PC-9 (cell line): ENCODE measurements at regions not wholly inside any gene's neighbourhood (a gene's known extent, or its start where the extent isn't known, plus 50 kb on each side); places are given as distances from the start of the nearest gene placed in this dataset.

Experiments used
- BruUV-seq: library from RNA; stranded (reverse); fragments of 400-500 nt; replicated peaks from 2 replicates; lab custom pipeline; 2021; lab: Mats Ljungman, UMichigan
- CTCF ChIA-PET: fragments of 300-600 bp; sonication (Branson Sonifier 250); formaldehyde crosslinking; loops from one replicate; lab custom pipeline; 2022; ENCODE audit warnings: antibody characterized with exemption; lab: Charles Lee
- POLR2A ChIA-PET: fragments of 300-600 bp; sonication (Branson Sonifier 250); formaldehyde crosslinking; loops from one replicate; lab custom pipeline; 2022; ENCODE audit warnings: antibody characterized with exemption; ENCODE audit not compliant: unreplicated experiment; lab: Charles Lee
- DNase-seq, 2 experiments: peaks; one replicate each; pipeline versions ENCODE4 v3.0.0 to v3.0.0-alpha.2; 2015 to 2022; ENCODE audit warnings: mixed read lengths in 1 of 2
- H2AFZ ChIP-seq: fragments of 200-600 bp; sonication (generic); 2 replicates; pipeline ENCODE4 v1.8.1; 2017; ENCODE audit warnings: antibody characterized with exemption
- H3F3A ChIP-seq: fragments of 200-600 bp; sonication (generic); 2 replicates; pipeline ENCODE4 v1.8.1; 2017; ENCODE audit warnings: antibody characterized with exemption, mild to moderate bottlenecking, low read depth; ENCODE audit not compliant: insufficient read depth
- H3K27ac ChIP-seq: fragments of 200-600 bp; sonication (generic); 2 replicates; pipeline ENCODE4 v1.6.1; 2016; ENCODE audit warnings: mixed run types
- H3K27me3 ChIP-seq: fragments of 200-600 bp; sonication (generic); 2 replicates; pipeline ENCODE4 v1.6.1; 2016; ENCODE audit warnings: low read depth, mixed run types; ENCODE audit not compliant: insufficient read depth
- H3K36me3 ChIP-seq: fragments of 200-600 bp; sonication (generic); 2 replicates; pipeline ENCODE4 v1.6.1; 2016; ENCODE audit warnings: low read depth, mixed run types
- H3K4me1 ChIP-seq: fragments of 200-600 bp; sonication (generic); replicated peaks from 2 replicates; pipeline ENCODE4 v1.6.1; 2016; ENCODE audit warnings: mixed run types; ENCODE audit not compliant: insufficient read depth
- H3K4me2 ChIP-seq: fragments of 200-600 bp; sonication (generic); 2 replicates; pipeline ENCODE4 v1.6.1; 2017; ENCODE audit warnings: mixed run types
- H3K4me3 ChIP-seq: fragments of 200-600 bp; sonication (generic); 2 replicates; pipeline ENCODE4 v1.6.1; 2016; ENCODE audit warnings: mixed run types
- H3K79me2 ChIP-seq: fragments of 200-600 bp; sonication (generic); 2 replicates; pipeline ENCODE4 v1.6.1; 2017; ENCODE audit warnings: low read depth, mixed run types
- H3K9me2 ChIP-seq: fragments of 200-600 bp; sonication (generic); 2 replicates; pipeline ENCODE4 v1.8.1; 2017; ENCODE audit warnings: mild to moderate bottlenecking; ENCODE audit not compliant: insufficient read depth
- H3K9me3 ChIP-seq: fragments of 200-600 bp; sonication (generic); 2 replicates; pipeline ENCODE4 v1.8.1; 2016; ENCODE audit warnings: low read depth; ENCODE audit not compliant: insufficient read depth
- H4K20me1 ChIP-seq: fragments of 200-600 bp; sonication (generic); 2 replicates; pipeline ENCODE4 v1.8.1; 2017; ENCODE audit not compliant: insufficient read depth
- CTCF ChIP-seq: fragments of 200-600 bp; sonication (generic); conservative IDR thresholded peaks from 2 replicates; pipeline ENCODE4 v1.6.1; 2017; ENCODE audit warnings: mixed run types, antibody characterized with exemption, mild to moderate bottlenecking, moderate library complexity
- EZH2 ChIP-seq: fragments of 200-600 bp; sonication (generic); IDR thresholded peaks from 2 replicates; pipeline ENCODE4 v1.8.0; 2017; ENCODE audit warnings: antibody characterized with exemption, low read depth
- intact Hi-C: fragments of 100-400 bp; cut with micrococcal nuclease; formaldehyde crosslinking; loops from one replicate; pipeline ENCODE4 v1.10.0; 2022; ENCODE audit not compliant: unreplicated experiment

GRCh38 chr9:71628247-71628646 is 140.1 kb downstream of the CEMIP2 start:
- ChIA-PET CTCF (interaction anchor here (0.6 to 1.5 kb wide), 7 partner anchors 10 to 187 kb away, joined by 3 to 11 read pairs (median 3); no protein-coding TSS in a partner anchor), POLR2A (no interaction called here)

GRCh38 chr9:71627537-71627936 is 140.8 kb downstream of the CEMIP2 start:
- ChIA-PET CTCF (interaction anchor here (0.6 to 1.5 kb wide), 5 partner anchors 9 to 186 kb away, joined by 3 to 11 read pairs (median 6); no protein-coding TSS in a partner anchor), POLR2A (no interaction called here)
- Histone ChIP-seq H3K4me1 (peaks cover 7% of the 10 kb centered on the region; the same call in 1 of the 2 replicates), H2AFZ (no peak overlapping the region), H3K4me3 (no peak overlapping the region), H4K20me1 (no peaks in the 10 kb centered on the region), H3K9me2 (no peaks in the 10 kb centered on the region), H3K36me3 (no peaks in the 10 kb centered on the region), H3K27me3 (no peaks in the 10 kb centered on the region), H3F3A (no peaks in the 10 kb centered on the region), H3K9me3 (no peaks in the 10 kb centered on the region), H3K4me2 (no peak overlapping the region), H3K79me2 (no peaks in the 10 kb centered on the region), H3K27ac (no peak overlapping the region)
- no peak for DNase-seq
- TF ChIP-seq EZH2, result no peak
- no peak for TF ChIP-seq CTCF
- no TSS peak for BruUV-seq
- intact Hi-C loops, result loop anchor here (5.0 kb wide), 1 partner anchor 35 kb away; no protein-coding TSS in a partner anchor

More at GRCh38 chr9:71628247-71628646, 140.1 kb downstream of the CEMIP2 start:
- H3K9me2 ChIP-seq, result no peaks in the 10 kb centered on the region
- H3K27ac ChIP-seq, result no peak overlapping the region
- no peaks in the 10 kb centered on the region for H3K9me3 ChIP-seq
- no TSS peak for BruUV-seq
- no peaks in the 10 kb centered on the region for H3F3A ChIP-seq
- DNase-seq, result no peak
- no peaks in the 10 kb centered on the region for H3K79me2 ChIP-seq
- H2AFZ ChIP-seq, result no peak overlapping the region
- H3K4me3 ChIP-seq, result no peak overlapping the region
- H3K4me2 ChIP-seq, result no peak overlapping the region
- intact Hi-C loops, result loop anchor here (5.0 kb wide), 1 partner anchor 34 kb away; no protein-coding TSS in a partner anchor
- TF ChIP-seq EZH2 (no peak), CTCF (peak; percentile 49; the same call in 1 of the 2 replicates)
- peaks cover 7% of the 10 kb centered on the region; the same call in 1 of the 2 replicates for H3K4me1 ChIP-seq
- H4K20me1 ChIP-seq, result no peaks in the 10 kb centered on the region
- H3K36me3 ChIP-seq, result no peaks in the 10 kb centered on the region
- H3K27me3 ChIP-seq, result no peaks in the 10 kb centered on the region

- no peak for TF ChIP-seq CTCF
- TF ChIP-seq EZH2, result no peak
- Histone ChIP-seq H3K27me3 (no peaks in the 10 kb centered on the region), H3K36me3 (no peaks in the 10 kb centered on the region), H3K79me2 (no peaks in the 10 kb centered on the region), H3K9me2 (no peaks in the 10 kb centered on the region), H4K20me1 (no peaks in the 10 kb centered on the region), H3K9me3 (no peaks in the 10 kb centered on the region), H3K27ac (no peak overlapping the region), H3F3A (no peaks in the 10 kb centered on the region), H3K4me3 (no peak overlapping the region), H3K4me1 (peaks cover 7% of the 10 kb centered on the region; the same call in 1 of the 2 replicates), H2AFZ (no peak overlapping the region), H3K4me2 (no peak overlapping the region; the same call in 1 of the 2 replicates)
- intact Hi-C loops, result loop anchor here (5.0 kb wide), 1 partner anchor 36 kb away; no protein-coding TSS in a partner anchor
- peak in 1 of 2 experiments; percentile 60 for DNase-seq
- POLR2A ChIA-PET, result no interaction called here
- CTCF ChIA-PET, result no interaction called here
- no TSS peak for BruUV-seq
Observed at GRCh38 chr9:71626395-71626794, 141.9 kb downstream of the CEMIP2 start.
